IMR-90 (cell line): ENCODE measurements at regions not wholly inside any gene's neighbourhood (a gene's known extent, or its start where the extent isn't known, plus 50 kb on each side); places are given as distances from the start of the nearest gene placed in this dataset.

ENCODE experiments used
- ATAC-seq: fragments of 200-7000 bp; cut with Tn5 transposase; 2 replicates; pipeline ENCODE4 v1.9.1; 2020; ENCODE audit warnings: low read depth, mild to moderate bottlenecking, moderate library complexity
- BruUV-seq: library from RNA; stranded (reverse); fragments of 400-500 nt; replicated peaks from 2 replicates; lab custom pipeline; 2021; lab: Mats Ljungman, UMichigan
- CTCF ChIA-PET: fragments of 300-600 bp; formaldehyde crosslinking; extraction: SDS; loops from one replicate; lab custom pipeline; 2021; ENCODE audit warnings: antibody characterized with exemption; lab: Yijun Ruan, JAX
- POLR2A ChIA-PET: fragments of 300-600 bp; sonication (Branson Sonifier 250); formaldehyde crosslinking; loops from one replicate; lab custom pipeline; 2022; ENCODE audit warnings: antibody characterized with exemption; ENCODE audit not compliant: unreplicated experiment; lab: Charles Lee
- DNase-seq: peaks from one replicate; pipeline ENCODE4 v3.0.0; 2013
- H2AFZ ChIP-seq: replicated peaks from 2 replicates; pipeline ENCODE3; 2013; ENCODE audit warnings: low read length, mild to moderate bottlenecking; ENCODE audit not compliant: poor library complexity
- H2AK5ac ChIP-seq: 2 replicates; pipeline ENCODE4 v1.6.1; 2013; ENCODE audit warnings: low read depth, low read length, inconsistent platforms
- H2AK9ac ChIP-seq: replicated peaks from 2 replicates; pipeline ENCODE3; 2013; ENCODE audit warnings: mild to moderate bottlenecking, low read depth, low read length, moderate library complexity; ENCODE audit not compliant: poor library complexity
- H2BK120ac ChIP-seq: 2 replicates; pipeline ENCODE4 v1.6.1; 2013; ENCODE audit warnings: low read depth, low read length, inconsistent platforms
- H2BK15ac ChIP-seq: 3 replicates; pipeline ENCODE4 v1.6.1; 2013; ENCODE audit warnings: low read depth, low read length, inconsistent platforms
- H2BK20ac ChIP-seq: 2 replicates; pipeline ENCODE4 v1.6.1; 2013; ENCODE audit warnings: low read depth, mild to moderate bottlenecking, inconsistent platforms, low read length, moderate library complexity
- H2BK5ac ChIP-seq: 2 replicates; pipeline ENCODE4 v1.6.1; 2013; ENCODE audit warnings: mild to moderate bottlenecking, low read depth, low read length, inconsistent platforms; ENCODE audit not compliant: poor library complexity, severe bottlenecking
- H3K14ac ChIP-seq: replicated peaks from 2 replicates; pipeline ENCODE4 v1.6.1; 2013; ENCODE audit warnings: low read depth, low read length, inconsistent platforms
- H3K18ac ChIP-seq: 2 replicates; pipeline ENCODE4 v1.6.1; 2013; ENCODE audit warnings: low read depth, low read length, control low read depth
- H3K23ac ChIP-seq: 2 replicates; pipeline ENCODE4 v1.6.1; 2013; ENCODE audit warnings: low read depth, low read length, inconsistent platforms
- H3K27ac ChIP-seq: 2 replicates; pipeline ENCODE4 v1.5.1; 2013; ENCODE audit warnings: mild to moderate bottlenecking, control low read depth, low read length; ENCODE audit not compliant: insufficient read depth
- H3K27me3 ChIP-seq: 2 replicates; pipeline ENCODE4 v1.6.1; 2013; ENCODE audit warnings: low read length; ENCODE audit not compliant: control insufficient read depth, insufficient read depth
- H3K36me3 ChIP-seq: 2 replicates; pipeline ENCODE4 v1.6.1; 2013; ENCODE audit warnings: low read length, mixed read lengths; ENCODE audit not compliant: control insufficient read depth, insufficient read depth
- H3K4ac ChIP-seq: 2 replicates; pipeline ENCODE4 v1.6.1; 2013; ENCODE audit warnings: low read depth, low read length, inconsistent platforms
- H3K4me1 ChIP-seq: 2 replicates; pipeline ENCODE4 v1.6.1; 2013; ENCODE audit warnings: low read length, mixed read lengths; ENCODE audit not compliant: control insufficient read depth, insufficient read depth
- H3K4me2 ChIP-seq: 2 replicates; pipeline ENCODE4 v1.6.1; 2013; ENCODE audit warnings: low read depth, mild to moderate bottlenecking, control low read depth, low read length, moderate library complexity
- H3K4me3 ChIP-seq: 2 replicates; pipeline ENCODE4 v1.5.1; 2013; ENCODE audit warnings: low read depth, mild to moderate bottlenecking, control low read depth, low read length, moderate library complexity; ENCODE audit not compliant: insufficient read depth
- H3K56ac ChIP-seq: 2 replicates; pipeline ENCODE4 v1.6.1; 2013; ENCODE audit warnings: low read length, inconsistent platforms; ENCODE audit not compliant: insufficient read depth; ENCODE audit errors: extremely low read depth
- H3K79me1 ChIP-seq, 2 experiments: 2 replicates each; pipeline ENCODE4 v1.6.1; 2013; ENCODE audit warnings: low read length in 2 of 2, inconsistent platforms in 1 of 2, low read depth in 1 of 2
- H3K9ac ChIP-seq: 2 replicates; pipeline ENCODE4 v1.6.1; 2013; ENCODE audit warnings: low read depth, low read length, control low read depth
- H3K9me1 ChIP-seq: 2 replicates; pipeline ENCODE4 v1.6.1; 2013; ENCODE audit warnings: low read length, inconsistent platforms; ENCODE audit not compliant: insufficient read depth
- H3K9me3 ChIP-seq: 2 replicates; pipeline ENCODE4 v1.6.1; 2013; ENCODE audit warnings: low read length; ENCODE audit not compliant: control insufficient read depth, insufficient read depth
- H4K20me1 ChIP-seq: 2 replicates; pipeline ENCODE4 v1.6.1; 2013; ENCODE audit warnings: low read length, inconsistent platforms; ENCODE audit not compliant: insufficient read depth
- H4K5ac ChIP-seq: 2 replicates; pipeline ENCODE4 v1.6.1; 2013; ENCODE audit warnings: mild to moderate bottlenecking, low read depth, low read length, control low read depth
- H4K8ac ChIP-seq, 2 experiments: 2 replicates each; pipeline ENCODE4 v1.6.1; 2013; ENCODE audit warnings: low read depth in 2 of 2, low read length in 2 of 2, control low read depth in 1 of 2, inconsistent platforms in 1 of 2
- H4K91ac ChIP-seq: 2 replicates; pipeline ENCODE4 v1.6.1; 2013; ENCODE audit warnings: low read depth, low read length, inconsistent platforms; ENCODE audit not compliant: insufficient read depth
- BHLHE40 ChIP-seq: fragments of 150-350 bp; IDR thresholded peaks from 2 replicates; pipeline ENCODE4 v1.6.1; 2016; ENCODE audit warnings: mild to moderate bottlenecking, low read depth, low read length
- CHD1 ChIP-seq: IDR thresholded peaks from 2 replicates; pipeline ENCODE4 v1.6.1; 2012; ENCODE audit warnings: low read depth, low read length, improper control_type of control experiment
- CTCF ChIP-seq: conservative IDR thresholded peaks from 2 replicates; pipeline ENCODE4 v1.5.1; 2012; ENCODE audit warnings: mild to moderate bottlenecking, low read depth, low read length, improper control_type of control experiment
- ELK1 ChIP-seq: fragments of 150-350 bp; IDR thresholded peaks from 2 replicates; pipeline ENCODE4 v1.6.1; 2016; ENCODE audit warnings: low read depth, mild to moderate bottlenecking, low read length, moderate library complexity, borderline replicate concordance
- MAFK ChIP-seq: IDR thresholded peaks from 2 replicates; pipeline ENCODE4 v1.6.1; 2012; ENCODE audit warnings: low read depth, low read length, improper control_type of control experiment
- MXI1 ChIP-seq: IDR thresholded peaks from 2 replicates; pipeline ENCODE4 v1.6.1; 2012; ENCODE audit warnings: low read depth, mild to moderate bottlenecking, low read length, moderate library complexity, borderline replicate concordance
- USF2 ChIP-seq: fragments of 150-350 bp; IDR thresholded peaks from 2 replicates; pipeline ENCODE4 v1.6.1; 2017; ENCODE audit warnings: mild to moderate bottlenecking, antibody characterized with exemption, low read length, low read depth
- WGBS, 2 experiments: methylation state at CpG; one replicate each; pipeline versions ENCODE4 v1.1.5 to v1.1.7; 2013; ENCODE audit warnings: missing lambda C conversion rate in 2 of 2; ENCODE audit not compliant: insufficient read length in 1 of 2; ENCODE audit errors: extremely low coverage in 2 of 2; 5-methylcytosine and 5-hydroxymethylcytosine counted together
- dilution Hi-C: fragments of 300-500 bp; cut with HindIII; formaldehyde crosslinking; loops from one replicate; pipeline ENCODE4 v1.14.3; 2018; ENCODE audit warnings: low sequenced_read_pairs; ENCODE audit not compliant: unreplicated experiment
- in situ Hi-C: fragments of 300-500 bp; cut with MboI; formaldehyde crosslinking; loops from 3 replicates; pipeline ENCODE4 v1.14.3; 2019; ENCODE audit warnings: low sequenced_read_pairs, inconsistent platforms, mixed read lengths
- intact Hi-C: fragments of 100-400 bp; cut with micrococcal nuclease; formaldehyde crosslinking; loops from 2 replicates; pipeline ENCODE4 v1.10.0; 2022

GRCh38 chr18:78661316-78661715 lies 318.3 kb upstream of the SALL3 start:
- H2AFZ ChIP-seq, result no peak overlapping the region
- no peak overlapping the region for H3K56ac ChIP-seq
- no peak overlapping the region for H3K4me3 ChIP-seq
- H3K4ac ChIP-seq, result no peak overlapping the region
- H2BK5ac ChIP-seq, result no peak overlapping the region
- H4K5ac ChIP-seq, result no peak overlapping the region
- no peak overlapping the region for H2BK20ac ChIP-seq
- DNase-seq, result no peak
- H3K9ac ChIP-seq, result no peak overlapping the region
- H3K79me1 ChIP-seq, result no peaks in the 10 kb centered on the region
- H2AK9ac ChIP-seq, result no peak overlapping the region
- no peaks in the 10 kb centered on the region for H4K20me1 ChIP-seq
- H3K18ac ChIP-seq, result no peak overlapping the region
- ChIA-PET POLR2A (no interaction called here), CTCF (no interaction called here)
- H2BK15ac ChIP-seq, result no peak overlapping the region
- H3K27ac ChIP-seq, result no peak overlapping the region
- no peaks in the 10 kb centered on the region for H3K27me3 ChIP-seq
- H4K91ac ChIP-seq, result no peak overlapping the region
- no peaks in the 10 kb centered on the region for H3K4me1 ChIP-seq
- H2BK120ac ChIP-seq, result no peak overlapping the region
- in situ Hi-C loops (no loop called here), intact Hi-C loops (no loop called here), dilution Hi-C loops (no loop called here)
- no TSS peak for BruUV-seq
- no peak for ATAC-seq
- H3K4me2 ChIP-seq, result no peak overlapping the region
- H3K36me3 ChIP-seq, result no peaks in the 10 kb centered on the region
- H3K14ac ChIP-seq, result no peak overlapping the region
- no peak overlapping the region for H4K8ac ChIP-seq
- peaks cover 56% of the 10 kb centered on the region for H3K9me3 ChIP-seq
- WGBS, 2 experiments, result no CpG with 5 or more reads among the region's 9 CpGs
- H3K23ac ChIP-seq, result no peak overlapping the region
- TF ChIP-seq MXI1, result no peak
- TF ChIP-seq BHLHE40, result no peak
- TF ChIP-seq ELK1, result no peak
- no peak for TF ChIP-seq CHD1
- TF ChIP-seq USF2, result no peak
- TF ChIP-seq CTCF, result no peak
- no peak for TF ChIP-seq MAFK
- no peaks in the 10 kb centered on the region for H3K9me1 ChIP-seq
- H2AK5ac ChIP-seq, result no peak overlapping the region
